IPS-18a (cell line): ENCODE measurements at regions not wholly inside any gene's neighbourhood (a gene's known extent, or its start where the extent isn't known, plus 50 kb on each side); places are given as distances from the start of the nearest gene placed in this dataset.
"Not testable (repeated sequence)": the region's sequence is repeated elsewhere in the genome, so short reads cannot be mapped to it uniquely, and the experiment has no call there.

Source experiments
- H3K27ac ChIP-seq: one replicate; pipeline ENCODE4 v1.5.1; 2013; ENCODE audit warnings: low read length
- H3K27me3 ChIP-seq: one replicate; pipeline ENCODE4 v1.6.1; 2013; ENCODE audit warnings: mild to moderate bottlenecking, low read length; ENCODE audit not compliant: control insufficient read depth, insufficient read depth
- H3K36me3 ChIP-seq: one replicate; pipeline ENCODE4 v1.6.1; 2013; ENCODE audit warnings: low read depth, low read length; ENCODE audit not compliant: control insufficient read depth
- H3K4me1 ChIP-seq: one replicate; pipeline ENCODE4 v1.6.1; 2013; ENCODE audit warnings: low read depth, low read length; ENCODE audit not compliant: control insufficient read depth
- H3K4me3 ChIP-seq: one replicate; pipeline ENCODE4 v1.5.1; 2013; ENCODE audit warnings: low read length
- H3K9ac ChIP-seq: one replicate; pipeline ENCODE4 v1.6.1; 2013; ENCODE audit warnings: mild to moderate bottlenecking, low read length, moderate library complexity
- H3K9me3 ChIP-seq: one replicate; pipeline ENCODE4 v1.6.1; 2013; ENCODE audit warnings: low read depth, low read length; ENCODE audit not compliant: control insufficient read depth

DNA sequence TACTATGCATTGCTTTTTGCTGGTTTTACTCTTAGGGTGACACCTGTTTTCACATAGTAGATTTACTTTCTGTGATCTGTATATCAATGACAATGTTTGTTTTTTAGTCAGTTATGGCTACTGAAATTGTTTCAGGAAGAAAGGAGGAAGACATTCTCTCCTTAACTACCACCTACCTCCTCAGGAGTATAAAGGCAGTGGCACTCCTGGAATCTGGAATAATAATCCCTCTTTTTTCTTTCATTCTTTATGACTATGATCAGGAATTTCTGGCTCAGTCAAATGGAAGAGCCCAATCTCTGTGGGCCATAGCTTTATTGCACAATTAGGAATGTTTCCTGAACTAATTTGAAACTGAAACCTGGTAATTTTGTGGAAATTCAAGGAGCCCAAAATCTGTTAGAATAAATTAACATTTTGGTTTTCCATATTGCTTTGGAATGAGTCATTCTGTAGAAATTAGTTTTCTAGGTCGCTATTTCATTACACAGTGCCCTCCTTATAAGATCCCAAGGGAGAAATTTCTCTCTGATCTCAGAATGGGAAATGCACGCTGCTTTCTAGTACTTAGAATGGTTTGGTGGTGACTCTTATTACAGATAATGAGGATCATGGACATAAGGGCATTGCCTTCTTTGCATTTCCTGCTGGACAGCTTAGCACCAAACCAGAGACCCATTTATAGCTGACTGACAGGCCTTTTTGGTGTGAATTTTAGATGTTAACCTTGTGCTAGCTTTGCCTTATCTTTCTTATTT is 95.3 kb upstream of the VLDLR start:
- no peaks in the 10 kb centered on the region for H3K4me1 ChIP-seq
- no peaks in the 10 kb centered on the region for H3K36me3 ChIP-seq
- H3K4me3 ChIP-seq: no peak overlapping the region
- no peaks in the 10 kb centered on the region for H3K9me3 ChIP-seq
- H3K27ac ChIP-seq: no peak overlapping the region
- no peaks in the 10 kb centered on the region for H3K27me3 ChIP-seq
- no peak overlapping the region for H3K9ac ChIP-seq

DNA sequence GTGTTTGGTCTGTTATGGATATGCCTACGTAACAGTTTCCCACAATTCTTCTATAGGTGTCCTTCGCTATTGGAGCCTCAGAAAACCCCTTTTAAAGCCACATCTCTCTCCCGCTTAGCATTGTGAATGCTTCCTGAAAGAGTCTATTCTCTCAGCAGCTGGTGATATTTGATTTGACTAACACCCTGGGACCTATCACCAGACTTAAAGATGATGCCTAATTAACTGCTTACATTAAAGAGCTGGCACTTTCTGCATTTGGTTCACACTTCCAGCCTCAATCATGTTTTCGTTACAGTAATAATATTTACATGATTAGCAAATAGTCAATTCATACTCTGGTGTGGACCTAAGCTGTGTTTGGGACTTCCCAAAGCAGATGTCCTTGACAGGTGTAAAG is 90.1 kb upstream of the VLDLR start:
- no peaks in the 10 kb centered on the region for H3K27me3 ChIP-seq
- H3K9ac ChIP-seq: no peak overlapping the region
- H3K4me3 ChIP-seq: no peak overlapping the region
- no peak overlapping the region for H3K27ac ChIP-seq
- H3K4me1 ChIP-seq: no peaks in the 10 kb centered on the region
- H3K36me3 ChIP-seq: no peaks in the 10 kb centered on the region
- no peaks in the 10 kb centered on the region for H3K9me3 ChIP-seq

DNA sequence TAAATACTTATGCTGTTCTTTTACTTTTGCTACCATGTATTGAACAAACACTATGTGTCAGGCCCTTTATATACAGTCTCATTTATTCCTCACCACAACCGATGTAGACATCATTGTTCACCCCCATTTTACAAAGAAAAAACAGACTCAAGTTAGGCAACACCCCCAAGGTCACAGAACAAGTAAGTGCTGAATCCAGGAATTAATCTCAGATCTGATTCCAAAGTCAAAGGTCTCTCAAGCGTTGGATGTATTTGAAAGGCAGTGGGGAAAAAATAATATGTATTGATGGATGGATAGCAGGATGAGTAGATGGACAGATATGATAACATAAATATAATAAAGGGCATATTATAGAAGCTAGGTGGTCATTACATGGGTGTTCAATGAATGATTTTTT is 85.1 kb upstream of the VLDLR start:
- no peaks in the 10 kb centered on the region for H3K4me1 ChIP-seq
- no peaks in the 10 kb centered on the region for H3K9me3 ChIP-seq

DNA sequence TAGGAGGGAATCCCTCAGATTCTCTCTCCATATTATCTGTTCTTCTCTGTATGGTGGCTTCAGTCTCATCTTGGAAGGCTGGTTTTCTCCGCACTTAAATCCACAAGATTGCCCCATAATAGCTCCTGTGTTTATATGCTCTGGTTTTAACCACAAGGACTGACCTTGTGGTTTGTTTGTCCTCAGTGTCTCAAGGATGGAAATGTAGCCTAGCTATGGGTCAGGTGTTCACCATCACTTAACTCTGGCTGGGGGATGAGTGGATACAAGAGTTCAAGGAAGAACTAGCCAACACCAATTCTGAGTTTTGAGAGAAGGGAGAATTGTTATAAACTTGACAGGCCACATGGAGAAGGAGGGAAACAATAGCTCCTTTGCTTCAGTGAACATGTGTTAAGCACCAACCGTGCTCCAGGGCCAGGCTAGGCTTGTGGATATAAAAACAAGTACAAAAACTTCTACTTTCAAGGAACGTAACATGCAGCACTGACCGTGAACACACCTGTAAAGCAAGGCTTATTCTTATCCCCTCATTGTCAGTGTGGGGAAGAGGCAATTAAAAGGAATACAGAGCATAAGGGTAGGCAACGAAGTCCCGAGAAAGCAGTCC is 75.6 kb upstream of the VLDLR start:
- no peaks in the 10 kb centered on the region for H3K9me3 ChIP-seq
- no peak overlapping the region for H3K9ac ChIP-seq
- H3K4me1 ChIP-seq: no peaks in the 10 kb centered on the region
- H3K4me3 ChIP-seq: no peak overlapping the region
- H3K36me3 ChIP-seq: no peaks in the 10 kb centered on the region
- H3K27ac ChIP-seq: no peak overlapping the region
- H3K27me3 ChIP-seq: no peaks in the 10 kb centered on the region

More for the DNA sequence above, 85.1 kb upstream of the VLDLR start:
- H3K27me3 ChIP-seq: no peaks in the 10 kb centered on the region
- no peak overlapping the region for H3K27ac ChIP-seq
- no peak overlapping the region for H3K4me3 ChIP-seq
- H3K9ac ChIP-seq: no peak overlapping the region
- H3K36me3 ChIP-seq: no peaks in the 10 kb centered on the region

DNA sequence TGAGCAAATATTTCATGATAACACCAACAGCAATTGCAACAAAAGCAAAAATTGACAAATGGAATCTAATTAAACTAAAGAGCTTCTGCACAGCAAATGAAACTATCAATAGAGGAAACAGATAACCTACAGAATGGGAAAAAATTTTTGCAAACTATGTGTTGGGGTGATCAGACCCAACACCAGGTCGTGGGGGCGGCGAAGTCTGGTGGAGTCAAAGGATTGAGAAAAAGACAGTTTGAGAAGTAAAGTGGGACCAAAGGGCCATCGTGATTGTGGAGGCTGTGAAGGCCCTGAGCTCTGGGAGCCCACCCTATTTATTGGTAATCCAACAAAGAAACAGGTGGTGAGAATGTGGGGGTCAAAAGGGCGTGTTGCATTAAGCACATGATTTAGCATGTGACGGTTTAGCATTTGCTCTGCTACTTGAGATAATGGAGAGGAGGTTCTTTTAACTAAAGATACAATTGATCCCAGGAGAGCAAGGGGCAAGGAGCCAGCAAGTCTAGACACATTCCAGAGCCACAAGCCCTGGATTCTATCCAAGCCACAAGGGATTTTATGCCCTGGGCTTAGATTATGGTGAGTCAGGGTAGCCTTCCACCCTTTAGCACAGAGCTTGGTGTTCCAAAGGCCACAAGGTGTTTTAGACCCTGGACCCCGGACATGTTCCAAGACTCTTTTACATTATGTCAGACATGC is 65.5 kb upstream of the VLDLR start:
- H3K36me3 ChIP-seq, H3K27me3 ChIP-seq, H3K9me3 ChIP-seq, H3K4me1 ChIP-seq, H3K27ac ChIP-seq, H3K9ac ChIP-seq, H3K4me3 ChIP-seq: not testable (repeated sequence)

DNA sequence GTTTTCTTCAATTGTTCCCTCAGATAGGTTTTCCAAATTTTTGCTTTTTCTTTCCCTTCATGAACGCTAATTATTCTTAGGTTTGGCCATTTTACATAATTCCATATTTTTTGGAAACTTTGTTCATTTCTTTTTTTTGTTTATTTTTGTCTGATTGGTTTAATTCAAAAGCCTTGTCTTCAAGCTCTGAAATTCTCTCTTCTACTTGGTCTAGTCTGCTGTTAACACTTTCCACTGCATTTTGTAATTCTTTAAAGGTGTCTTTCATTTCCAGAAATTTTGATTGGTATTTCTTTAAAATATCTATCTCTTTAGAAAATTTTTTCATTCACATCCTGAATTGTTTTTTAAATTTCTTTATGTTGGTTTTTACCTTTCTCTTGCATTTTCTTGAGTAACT is 63.9 kb upstream of the VLDLR start:
- Histone ChIP-seq H3K4me3 (no peak overlapping the region), H3K27me3 (no peaks in the 10 kb centered on the region), H3K9ac (no peak overlapping the region), H3K4me1 (peaks cover 4% of the 10 kb centered on the region), H3K36me3 (no peaks in the 10 kb centered on the region), H3K27ac (no peak overlapping the region), H3K9me3 (no peaks in the 10 kb centered on the region)

DNA sequence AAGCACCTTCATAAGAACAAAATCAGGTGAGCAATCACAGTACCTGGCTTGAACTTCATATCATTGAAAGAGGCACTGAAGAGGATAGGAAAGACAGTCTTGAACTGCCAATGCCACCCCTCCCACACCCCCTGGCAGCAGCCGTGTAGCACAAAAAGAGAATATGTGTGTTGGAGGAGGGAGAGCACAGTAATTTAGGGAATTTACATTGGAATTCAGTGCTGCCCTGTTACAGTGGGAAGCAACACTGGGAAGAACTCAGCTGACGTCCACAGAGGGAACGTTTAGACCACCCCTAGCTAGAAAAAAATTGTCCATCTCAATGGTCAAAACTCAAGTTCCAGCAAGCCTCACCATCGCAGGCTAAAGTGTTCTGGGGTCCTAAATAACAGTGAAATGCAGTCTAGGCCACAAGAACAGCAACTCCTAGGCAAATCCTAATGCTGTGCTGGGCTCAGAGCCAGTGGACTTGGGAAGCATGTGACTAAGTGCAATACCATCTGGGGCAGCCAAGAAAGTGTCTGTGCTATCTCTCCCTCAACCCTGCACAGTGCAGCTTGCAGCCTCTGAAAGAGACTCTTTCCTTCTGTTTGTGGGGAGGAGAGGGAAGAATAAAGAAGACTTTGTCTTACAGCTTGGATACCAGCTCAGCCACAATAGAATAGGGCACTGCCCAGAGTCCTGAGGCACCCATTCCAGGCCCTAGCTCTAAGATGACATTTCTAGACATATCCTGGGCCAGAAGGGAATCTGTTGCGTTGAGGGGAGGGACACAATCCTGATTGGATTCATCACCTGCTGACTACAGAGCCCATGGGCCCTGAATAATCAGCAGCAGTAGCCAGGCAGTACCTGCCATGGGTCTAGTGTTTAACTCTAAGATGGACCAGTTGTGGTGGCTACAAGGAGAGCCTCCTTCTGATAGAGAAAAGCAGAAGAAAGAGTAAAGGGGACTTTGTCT is 62.1 kb upstream of the VLDLR start:
- H3K9ac ChIP-seq: no peak overlapping the region
- H3K4me1 ChIP-seq: peaks cover 4% of the 10 kb centered on the region
- H3K27ac ChIP-seq: no peak overlapping the region
- H3K27me3 ChIP-seq: no peaks in the 10 kb centered on the region
- no peaks in the 10 kb centered on the region for H3K36me3 ChIP-seq
- no peak overlapping the region for H3K4me3 ChIP-seq
- H3K9me3 ChIP-seq: no peaks in the 10 kb centered on the region

DNA sequence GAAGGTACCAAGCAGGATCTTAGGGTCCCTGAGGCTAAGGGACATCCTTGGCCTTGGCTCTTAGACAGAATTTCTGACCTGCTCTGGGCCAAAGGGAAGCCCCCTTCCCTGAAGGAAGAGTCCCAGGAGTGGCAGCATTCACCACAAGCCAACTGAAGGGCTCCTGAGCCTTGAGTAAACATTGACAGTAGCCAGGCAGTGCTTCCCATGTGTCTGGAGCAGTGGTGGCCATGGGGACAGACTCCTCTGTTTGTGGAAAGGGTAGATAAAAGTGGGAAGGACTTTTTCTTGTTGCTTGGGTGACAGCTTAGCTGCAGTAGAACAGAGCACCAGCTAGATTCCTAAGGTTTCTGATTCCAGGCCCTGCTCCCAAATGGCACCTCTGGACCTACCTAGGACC is 61.4 kb upstream of the VLDLR start:
- Histone ChIP-seq H3K4me3 (no peak overlapping the region), H3K4me1 (peaks cover 4% of the 10 kb centered on the region), H3K27me3 (no peaks in the 10 kb centered on the region), H3K9me3 (no peaks in the 10 kb centered on the region), H3K36me3 (no peaks in the 10 kb centered on the region), H3K27ac (no peak overlapping the region), H3K9ac (no peak overlapping the region)

DNA sequence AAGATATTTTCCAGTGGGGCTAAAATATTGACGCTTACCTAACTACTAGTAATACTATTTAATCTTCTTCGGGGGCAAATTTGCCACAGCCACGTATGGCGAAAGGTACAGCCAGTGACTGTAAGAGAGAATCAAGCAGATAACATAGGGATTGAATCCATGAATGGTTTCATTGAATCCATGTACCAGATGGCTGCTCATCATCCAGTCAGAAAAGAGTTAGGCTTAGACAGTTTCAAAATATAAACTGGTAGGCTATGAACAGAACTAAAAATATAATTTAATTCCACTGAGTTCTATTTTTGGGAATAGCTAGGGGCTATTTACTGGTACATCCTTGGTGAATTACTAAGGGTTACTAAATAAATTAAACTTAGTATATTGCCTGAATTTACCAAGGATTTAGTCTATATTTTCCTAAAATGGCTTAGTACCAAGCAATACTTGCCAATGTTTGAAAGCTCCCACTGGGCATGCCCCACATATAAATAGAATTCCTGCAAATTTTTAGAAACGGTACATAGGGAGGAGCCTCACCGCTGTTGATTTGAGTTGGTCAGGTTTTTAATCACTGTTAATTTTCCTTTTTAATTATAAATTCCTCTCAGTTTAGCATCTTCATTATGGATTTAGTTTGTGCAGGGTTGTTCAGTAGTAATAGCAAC is 55.8 kb upstream of the VLDLR start:
- Histone ChIP-seq H3K27ac (no peak overlapping the region), H3K4me3 (no peak overlapping the region), H3K27me3 (no peaks in the 10 kb centered on the region), H3K9me3 (no peaks in the 10 kb centered on the region), H3K9ac (no peak overlapping the region), H3K36me3 (no peaks in the 10 kb centered on the region), H3K4me1 (no peaks in the 10 kb centered on the region)

DNA sequence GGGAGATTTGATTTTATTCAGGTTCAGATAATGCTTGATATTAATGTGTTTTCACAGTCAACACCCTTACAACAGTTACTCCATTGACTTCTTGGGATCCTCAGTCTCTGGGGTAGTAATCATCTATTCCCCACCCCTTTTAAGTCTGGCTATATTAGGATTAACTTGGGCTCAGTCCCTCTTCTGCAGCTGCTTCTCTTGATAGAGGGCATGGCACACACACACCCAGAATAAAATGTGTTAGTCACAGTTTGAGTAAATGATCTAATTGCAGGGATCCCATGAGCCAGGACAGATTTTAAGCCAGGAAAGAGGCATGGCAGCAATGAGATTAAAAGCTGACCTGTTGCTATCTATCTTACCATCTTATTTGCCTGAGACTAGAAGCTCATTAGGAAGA is 53.7 kb upstream of the VLDLR start:
- Histone ChIP-seq H3K27ac (no peak overlapping the region), H3K4me3 (no peak overlapping the region), H3K36me3 (no peaks in the 10 kb centered on the region), H3K9ac (no peak overlapping the region), H3K9me3 (no peaks in the 10 kb centered on the region), H3K27me3 (no peaks in the 10 kb centered on the region), H3K4me1 (no peaks in the 10 kb centered on the region)

DNA sequence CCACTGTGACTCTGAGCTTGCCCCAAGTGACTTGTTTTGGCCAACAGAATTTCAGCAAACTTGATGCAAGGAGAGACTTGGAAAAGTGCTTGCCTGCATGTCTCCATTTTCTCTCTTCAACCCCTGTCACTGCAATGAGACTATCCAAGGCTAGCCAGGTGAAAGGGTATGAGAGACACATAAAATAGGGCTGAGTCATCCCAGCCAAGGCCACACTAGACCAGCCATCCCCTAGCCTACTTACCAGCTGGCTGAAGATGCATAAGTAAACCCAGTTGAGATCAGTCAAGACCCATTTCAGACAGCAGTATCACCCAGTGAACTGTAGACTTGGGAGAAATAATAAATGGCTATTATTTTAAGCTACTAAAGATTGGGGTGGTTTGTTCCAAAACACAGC is 52.9 kb upstream of the VLDLR start:
- Histone ChIP-seq H3K9me3 (no peaks in the 10 kb centered on the region), H3K27ac (no peak overlapping the region), H3K4me1 (no peaks in the 10 kb centered on the region), H3K9ac (no peak overlapping the region), H3K4me3 (no peak overlapping the region), H3K27me3 (no peaks in the 10 kb centered on the region), H3K36me3 (no peaks in the 10 kb centered on the region)
